ENCODE measurements at regions not wholly inside any gene's neighbourhood (a gene's known extent, or its start where the extent isn't known, plus 50 kb on each side); places are given as distances from the start of the nearest gene placed in this dataset.

- TF ChIP-seq CTCF (IDR thresholded peaks at IDR 0.05) = no peak
- TF ChIP-seq EP300 (IDR thresholded peaks at IDR 0.05) = no peak
Measured at GRCh38 chr2:60148716-60149115, 404.7 kb downstream of the BCL11A start.
